A549 (cell line): ENCODE measurements at regions not wholly inside any gene's neighbourhood (a gene's known extent, or its start where the extent isn't known, plus 50 kb on each side); places are given as distances from the start of the nearest gene placed in this dataset.

ENCODE experiments used
- ATAC-seq, 2 experiments: fragments of 200-7000 bp in 1 of 2; fragments of >200 bp in 1 of 2; cut with Nextera tagmentation in 1 of 2; cut with Tn5 transposase in 1 of 2; 3 replicates each; pipeline versions ENCODE4 v1.8.0 to v1.9.1; 2018 to 2020; ENCODE audit warnings: mild to moderate bottlenecking in 1 of 2, moderate library complexity in 1 of 2
- CTCF ChIA-PET: fragments of 300-600 bp; sonication (Branson Sonifier 250); formaldehyde crosslinking; extraction: SDS; loops from one replicate; lab custom pipeline; 2021; ENCODE audit warnings: antibody characterized with exemption, inconsistent platforms; lab: Yijun Ruan, JAX
- POLR2A ChIA-PET: fragments of 350-600 bp; formaldehyde crosslinking; extraction: SDS; loops from one replicate; lab custom pipeline; 2021; ENCODE audit warnings: antibody characterized with exemption, inconsistent platforms; lab: Yijun Ruan, JAX
- DNase-seq, 2 experiments: peaks; one replicate each; pipeline versions ENCODE4 v3.0.0 to v3.0.0-alpha.2; 2011 to 2016; ENCODE audit warnings: low read depth in 1 of 2, low spot score in 1 of 2
- FAIRE-seq: peaks from 2 replicates; lab custom pipeline; 2011; peaks lifted over from hg19 to GRCh38; lab: Jason Lieb, UNC
- H3K27ac ChIP-seq, 2 experiments: fragments of >200 bp; sonication (Bioruptor Twin); formaldehyde crosslinking; 3 replicates each; pipeline ENCODE4 v1.5.1; 2016 to 2017
- H3K4me1 ChIP-seq: fragments of >200 bp; sonication (Bioruptor Twin); formaldehyde crosslinking; 3 replicates; pipeline ENCODE4 v1.6.1; 2016
- H3K4me2 ChIP-seq: fragments of >200 bp; sonication (Bioruptor Twin); formaldehyde crosslinking; 3 replicates; pipeline ENCODE4 v1.6.1; 2016
- H3K4me3 ChIP-seq: fragments of >200 bp; sonication (Bioruptor Twin); formaldehyde crosslinking; 3 replicates; pipeline ENCODE4 v1.5.1; 2016
- H3K9me3 ChIP-seq: fragments of >200 bp; sonication (Bioruptor Twin); formaldehyde crosslinking; 3 replicates; pipeline ENCODE4 v1.6.1; 2016
- ATOH8 ChIP-seq: fragments of 250-450 bp; sonication (Bioruptor Pico); IDR thresholded peaks from 2 replicates; pipeline ENCODE4 v1.5.0; 2020; ENCODE audit warnings: low read depth, mild to moderate bottlenecking, moderate library complexity
- CBX8 ChIP-seq: fragments of 200-600 bp; sonication (generic); IDR thresholded peaks from 2 replicates; pipeline ENCODE4 v1.6.1; 2016
- CHD4 ChIP-seq: fragments of 200-600 bp; sonication (generic); IDR thresholded peaks from 2 replicates; pipeline ENCODE4 v1.6.1; 2016; ENCODE audit warnings: antibody characterized with exemption, mild to moderate bottlenecking, borderline replicate concordance
- E2F6 ChIP-seq: IDR thresholded peaks from 2 replicates; pipeline ENCODE4 v1.6.1; 2012; ENCODE audit warnings: low read depth, borderline replicate concordance
- EHF ChIP-seq: fragments of 250-450 bp; sonication (Bioruptor Pico); IDR thresholded peaks from 2 replicates; pipeline ENCODE4 v1.5.0; 2020; ENCODE audit warnings: mild to moderate bottlenecking
- EHMT2 ChIP-seq: fragments of 200-600 bp; sonication (generic); IDR thresholded peaks from 2 replicates; pipeline ENCODE4 v1.6.1; 2016; ENCODE audit warnings: antibody characterized with exemption, low read depth, mild to moderate bottlenecking, moderate library complexity
- EP300 ChIP-seq, 2 experiments: fragments of >200 bp; sonication (Bioruptor Twin); formaldehyde crosslinking; IDR thresholded peaks; 2 replicates in 1 of 2; 3 replicates in 1 of 2; pipeline ENCODE4 v1.6.1; 2016 to 2017
- FOSB ChIP-seq: fragments of 250-450 bp; sonication (Bioruptor Pico); IDR thresholded peaks from 2 replicates; pipeline ENCODE4 v1.5.0; 2020; ENCODE audit warnings: mild to moderate bottlenecking, moderate library complexity
- FOSL2 ChIP-seq, 2 experiments: fragments of 450-650 bp in 1 of 2; fragments of >200 bp in 1 of 2; sonication (Bioruptor Twin) in 1 of 2; formaldehyde crosslinking; IDR thresholded peaks; 2 replicates each; pipeline versions ENCODE4 v1.5.0 to v1.6.1; 2016 to 2020; ENCODE audit warnings: mild to moderate bottlenecking in 1 of 2, moderate library complexity in 1 of 2
- JUNB ChIP-seq: fragments of >200 bp; sonication (Bioruptor Twin); formaldehyde crosslinking; IDR thresholded peaks from 2 replicates; pipeline ENCODE4 v1.6.1; 2016
- MYC ChIP-seq: IDR thresholded peaks from 2 replicates; pipeline ENCODE4 v1.6.1; 2012; ENCODE audit warnings: mild to moderate bottlenecking, inconsistent platforms, low read length, improper control_type of control experiment, borderline replicate concordance
- PBX3 ChIP-seq: IDR thresholded peaks from 2 replicates; pipeline ENCODE4 v1.6.1; 2012
- POLR2AphosphoS2 ChIP-seq: conservative IDR thresholded peaks from 2 replicates; pipeline ENCODE4 v1.6.1; 2012; ENCODE audit warnings: low read length, improper control_type of control experiment, inconsistent platforms
- RAD21 ChIP-seq, 2 experiments: fragments of >200 bp in 1 of 2; sonication (Bioruptor Twin) in 1 of 2; formaldehyde crosslinking in 1 of 2; IDR thresholded peaks in 1 of 2; conservative IDR thresholded peaks in 1 of 2; 2 replicates in 1 of 2; 3 replicates in 1 of 2; pipeline ENCODE4 v1.6.1; 2012 to 2018; ENCODE audit warnings: inconsistent platforms in 1 of 2
- RARB ChIP-seq: fragments of 250-450 bp; sonication (Bioruptor Pico); IDR thresholded peaks from 2 replicates; pipeline ENCODE4 v1.8.0; 2021; ENCODE audit warnings: mild to moderate bottlenecking, moderate library complexity
- REST ChIP-seq: fragments of 200-600 bp; sonication (generic); IDR thresholded peaks from 2 replicates; pipeline ENCODE4 v1.6.1; 2016; ENCODE audit warnings: antibody characterized with exemption, mild to moderate bottlenecking, moderate library complexity
- TFCP2L1 ChIP-seq: fragments of 250-450 bp; sonication (Bioruptor Pico); IDR thresholded peaks from 2 replicates; pipeline ENCODE4 v1.5.0; 2021; ENCODE audit warnings: mild to moderate bottlenecking
- USF2 ChIP-seq: fragments of 450-650 bp; IDR thresholded peaks from 2 replicates; pipeline ENCODE4 v1.6.1; 2014; ENCODE audit warnings: antibody characterized with exemption
- ZC3H11A ChIP-seq: fragments of 450-650 bp; IDR thresholded peaks from 2 replicates; pipeline ENCODE4 v1.6.1; 2014; ENCODE audit warnings: antibody characterized with exemption, mild to moderate bottlenecking
- WGBS: methylation state at CpG from one replicate; pipeline ENCODE4 v1.1.6; 2017; ENCODE audit errors: missing lambda C conversion rate; 5-methylcytosine and 5-hydroxymethylcytosine counted together

- DNase-seq: no peak
- ATAC-seq: no peak
- no peak overlapping the region for H3K27ac ChIP-seq
- FAIRE-seq: no peak
- WGBS: 67% methylated on average over 13 of the region's 18 CpGs
- no peak overlapping the region for H3K4me2 ChIP-seq
- H3K9me3 ChIP-seq: no peaks in the 10 kb centered on the region
- H3K4me1 ChIP-seq: peaks cover 3% of the 10 kb centered on the region; the same call in 1 of the 3 replicates
- POLR2A ChIA-PET: no interaction called here
- TF ChIP-seq TFCP2L1 (CRISPR knock-in tag) (no peak), E2F6 (no peak), JUNB (no peak), POLR2AphosphoS2 (no peak), EP300 (IDR thresholded peaks at IDR 0.05) (no peak), ZC3H11A (no peak), RARB (CRISPR knock-in tag) (no peak), FOSL2 (IDR thresholded peaks at IDR 0.05) (no peak), FOSL2 (CRISPR knock-in tag; IDR thresholded peaks at IDR 0.05) (no peak), ATOH8 (CRISPR knock-in tag) (no peak), USF2 (no peak), MYC (no peak), CHD4 (no peak), RAD21 (conservative IDR thresholded peaks at IDR 0.05 in 1 of 2, IDR thresholded peaks at IDR 0.05 in 1 of 2) (no peak), EHMT2 (no peak), CBX8 (no peak), EHF (CRISPR knock-in tag) (no peak), FOSB (CRISPR knock-in tag) (no peak), REST (no peak), PBX3 (no peak)
- CTCF ChIA-PET: no interaction called here
- H3K4me3 ChIP-seq: no peak overlapping the region
These were observed 530.3 kb downstream of the TBC1D22A start for GRCh38 chr22:47292546-47293320.
